ENCODE measurements at regions not wholly inside any gene's neighbourhood (a gene's known extent, or its start where the extent isn't known, plus 50 kb on each side); places are given as distances from the start of the nearest gene placed in this dataset.

DNA sequence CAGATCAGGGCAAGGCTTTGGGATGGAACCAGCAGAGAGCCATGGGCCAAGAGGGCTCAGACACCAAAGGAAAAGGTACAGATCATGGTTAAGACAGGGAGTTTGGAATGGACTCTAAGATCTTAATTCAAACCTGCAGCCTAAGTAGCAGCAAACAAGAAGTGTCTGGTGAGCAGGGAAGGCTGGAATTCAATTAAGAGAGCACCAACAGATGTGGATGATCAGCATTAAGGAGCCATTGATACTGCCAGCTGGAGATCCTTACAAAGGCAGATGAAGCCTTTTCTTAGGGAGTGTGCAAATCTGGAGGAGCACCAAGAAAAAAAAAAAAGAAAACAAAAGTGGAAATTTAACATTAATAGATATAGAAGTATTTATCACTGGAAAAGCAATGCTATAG lies 516.8 kb downstream of the RASEF start:
- TF ChIP-seq, protein P1, sequence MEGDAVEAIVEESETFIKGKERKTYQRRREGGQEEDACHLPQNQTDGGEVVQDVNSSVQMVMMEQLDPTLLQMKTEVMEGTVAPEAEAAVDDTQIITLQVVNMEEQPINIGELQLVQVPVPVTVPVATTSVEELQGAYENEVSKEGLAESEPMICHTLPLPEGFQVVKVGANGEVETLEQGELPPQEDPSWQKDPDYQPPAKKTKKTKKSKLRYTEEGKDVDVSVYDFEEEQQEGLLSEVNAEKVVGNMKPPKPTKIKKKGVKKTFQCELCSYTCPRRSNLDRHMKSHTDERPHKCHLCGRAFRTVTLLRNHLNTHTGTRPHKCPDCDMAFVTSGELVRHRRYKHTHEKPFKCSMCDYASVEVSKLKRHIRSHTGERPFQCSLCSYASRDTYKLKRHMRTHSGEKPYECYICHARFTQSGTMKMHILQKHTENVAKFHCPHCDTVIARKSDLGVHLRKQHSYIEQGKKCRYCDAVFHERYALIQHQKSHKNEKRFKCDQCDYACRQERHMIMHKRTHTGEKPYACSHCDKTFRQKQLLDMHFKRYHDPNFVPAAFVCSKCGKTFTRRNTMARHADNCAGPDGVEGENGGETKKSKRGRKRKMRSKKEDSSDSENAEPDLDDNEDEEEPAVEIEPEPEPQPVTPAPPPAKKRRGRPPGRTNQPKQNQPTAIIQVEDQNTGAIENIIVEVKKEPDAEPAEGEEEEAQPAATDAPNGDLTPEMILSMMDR (IDR thresholded peaks at IDR 0.05; ENCODE audit: borderline replicate concordance, extremely low read depth, low read length, poor library complexity, severe bottlenecking): no peak
- no peak for TF ChIP-seq EZH2 (IDR thresholded peaks at IDR 0.05; ENCODE audit: borderline replicate concordance, low read depth, low read length, severe bottlenecking)
